H1 (cell line): ENCODE measurements at regions not wholly inside any gene's neighbourhood (a gene's known extent, or its start where the extent isn't known, plus 50 kb on each side); places are given as distances from the start of the nearest gene placed in this dataset.

Source experiments
- CTCF ChIA-PET: fragments of 300-600 bp; sonication (Branson Sonifier 250); formaldehyde crosslinking; loops from one replicate; lab custom pipeline; 2021; ENCODE audit not compliant: partially characterized antibody; lab: Charles Lee
- POLR2A ChIA-PET: fragments of 300-600 bp; sonication (Branson Sonifier 250); formaldehyde crosslinking; loops from one replicate; lab custom pipeline; 2021; ENCODE audit warnings: inconsistent platforms; ENCODE audit not compliant: partially characterized antibody; lab: Charles Lee
- DNase-seq, 2 experiments: peaks; one replicate each; pipeline versions ENCODE4 v3.0.0 to v3.0.0-alpha.2; 2010 to 2022; ENCODE audit warnings: low spot score in 2 of 2, low read depth in 1 of 2, mixed read lengths in 1 of 2
- FAIRE-seq: peaks from 2 replicates; lab custom pipeline; 2011; peaks lifted over from hg19 to GRCh38; lab: Jason Lieb, UNC
- H2AFZ ChIP-seq: 2 replicates; pipeline ENCODE4 v1.8.1; 2012; ENCODE audit warnings: low read length, inconsistent platforms
- H2AK5ac ChIP-seq: 2 replicates; pipeline ENCODE4 v1.6.1; 2013; ENCODE audit warnings: low read depth, low read length
- H2BK120ac ChIP-seq: replicated peaks from 2 replicates; pipeline ENCODE3; 2013; ENCODE audit warnings: low read depth, low read length, inconsistent platforms
- H2BK12ac ChIP-seq: 2 replicates; pipeline ENCODE4 v1.6.1; 2013; ENCODE audit warnings: low read depth, low read length
- H2BK15ac ChIP-seq: 2 replicates; pipeline ENCODE4 v1.6.1; 2013; ENCODE audit warnings: low read length
- H2BK20ac ChIP-seq: 2 replicates; pipeline ENCODE4 v1.6.1; 2013; ENCODE audit warnings: low read length
- H2BK5ac ChIP-seq: 2 replicates; pipeline ENCODE4 v1.6.1; 2013; ENCODE audit warnings: low read depth, low read length
- H3K14ac ChIP-seq: 2 replicates; pipeline ENCODE4 v1.6.1; 2013; ENCODE audit warnings: inconsistent platforms; ENCODE audit not compliant: insufficient read length
- H3K18ac ChIP-seq: 2 replicates; pipeline ENCODE4 v1.6.1; 2013; ENCODE audit warnings: low read length; ENCODE audit errors: extremely low read depth
- H3K23ac ChIP-seq: 2 replicates; pipeline ENCODE4 v1.6.1; 2013; ENCODE audit warnings: inconsistent platforms; ENCODE audit not compliant: insufficient read length
- H3K23me2 ChIP-seq: 2 replicates; pipeline ENCODE4 v1.6.1; 2013; ENCODE audit warnings: low read depth, low read length
- H3K27ac ChIP-seq: 2 replicates; pipeline ENCODE4 v1.6.1; 2011; ENCODE audit warnings: low read depth, low read length, inconsistent platforms
- H3K27me3 ChIP-seq, 4 experiments: replicated peaks in 1 of 4; 1 replicate in 1 of 4; 2 replicates in 3 of 4; pipeline versions ENCODE4 v1.6.1 to v1.8.1; 2011 to 2013; ENCODE audit warnings: low read length in 3 of 4, mild to moderate bottlenecking in 3 of 4, inconsistent platforms in 2 of 4, mixed read lengths in 2 of 4, moderate library complexity in 1 of 4; ENCODE audit not compliant: control insufficient read depth in 3 of 4, insufficient read depth in 3 of 4; ENCODE audit errors: extremely low read depth in 1 of 4
- H3K36me3 ChIP-seq, 4 experiments: 2 replicates each; pipeline versions ENCODE4 v1.6.1 to v1.8.1; 2011 to 2013; ENCODE audit warnings: mild to moderate bottlenecking in 4 of 4, low read length in 3 of 4, moderate library complexity in 2 of 4, control low read depth in 1 of 4, inconsistent platforms in 1 of 4; ENCODE audit not compliant: insufficient read depth in 4 of 4, control insufficient read depth in 2 of 4
- H3K4ac ChIP-seq: replicated peaks from 2 replicates; pipeline ENCODE3; 2013; ENCODE audit warnings: low read length, low read depth, mixed read lengths, inconsistent platforms; ENCODE audit not compliant: insufficient read length
- H3K4me1 ChIP-seq, 4 experiments: replicated peaks in 1 of 4; 1 replicate in 1 of 4; 2 replicates in 3 of 4; pipeline versions ENCODE4 v1.6.1 to v1.8.1; 2011 to 2013; ENCODE audit warnings: low read length in 3 of 4, inconsistent platforms in 2 of 4, mixed read lengths in 1 of 4; ENCODE audit not compliant: insufficient read depth in 4 of 4, control insufficient read depth in 3 of 4
- H3K4me2 ChIP-seq, 2 experiments: 2 replicates each; pipeline versions ENCODE4 v1.6.1 to v1.8.1; 2011 to 2013; ENCODE audit warnings: low read depth in 2 of 2, low read length in 2 of 2, control low read depth in 1 of 2, inconsistent platforms in 1 of 2, mild to moderate bottlenecking in 1 of 2; ENCODE audit not compliant: insufficient read depth in 1 of 2
- H3K4me3 ChIP-seq, 4 experiments: fragments of 200-600, 300-600 bp in 1 of 4; sonication (generic), shearing (Covaris generic), sonication (Bioruptor Twin) in 1 of 4; 2 replicates each; pipeline versions ENCODE4 v1.5.1 to v1.8.1; 2011 to 2016; ENCODE audit warnings: low read length in 4 of 4, low read depth in 3 of 4, control low read depth in 2 of 4, inconsistent platforms in 2 of 4, mild to moderate bottlenecking in 2 of 4, mixed read lengths in 1 of 4, moderate library complexity in 1 of 4; ENCODE audit not compliant: insufficient read depth in 2 of 4; ENCODE audit errors: extremely low read depth in 1 of 4
- H3K56ac ChIP-seq: replicated peaks from 2 replicates; pipeline ENCODE3; 2013; ENCODE audit warnings: low read depth, mild to moderate bottlenecking, mixed read lengths, low read length, inconsistent platforms; ENCODE audit not compliant: insufficient read length
- H3K79me1 ChIP-seq: 2 replicates; pipeline ENCODE4 v1.6.1; 2013; ENCODE audit warnings: low read depth, low read length, control low read depth
- H3K79me2 ChIP-seq, 2 experiments: 2 replicates each; pipeline versions ENCODE4 v1.6.1 to v1.8.1; 2012 to 2013; ENCODE audit warnings: low read length in 2 of 2, mild to moderate bottlenecking in 2 of 2, inconsistent platforms in 1 of 2; ENCODE audit not compliant: insufficient read depth in 2 of 2, control insufficient read depth in 1 of 2
- H3K9ac ChIP-seq, 4 experiments: replicated peaks in 1 of 4; 1 replicate in 1 of 4; 2 replicates in 3 of 4; pipeline versions ENCODE4 v1.6.1 to v1.8.1; 2011 to 2013; ENCODE audit warnings: low read depth in 3 of 4, low read length in 3 of 4, control low read depth in 2 of 4, mild to moderate bottlenecking in 2 of 4, moderate library complexity in 2 of 4, inconsistent platforms in 1 of 4; ENCODE audit errors: extremely low read depth in 1 of 4
- H3K9me3 ChIP-seq, 2 experiments: 2 replicates each; pipeline versions ENCODE4 v1.6.1 to v1.8.1; 2012 to 2013; ENCODE audit warnings: mild to moderate bottlenecking in 2 of 2, moderate library complexity in 2 of 2, control low read depth in 1 of 2, inconsistent platforms in 1 of 2, low read depth in 1 of 2, low read length in 1 of 2, mixed read lengths in 1 of 2; ENCODE audit not compliant: insufficient read depth in 2 of 2
- H4K20me1 ChIP-seq, 2 experiments: replicated peaks in 1 of 2; 2 replicates each; pipeline versions ENCODE3 to v1.8.1; 2011 to 2013; ENCODE audit warnings: inconsistent platforms in 2 of 2, low read length in 2 of 2, mild to moderate bottlenecking in 1 of 2; ENCODE audit not compliant: insufficient read depth in 2 of 2, control insufficient read depth in 1 of 2
- H4K5ac ChIP-seq: 2 replicates; pipeline ENCODE4 v1.6.1; 2013; ENCODE audit warnings: low read length, low read depth, mixed read lengths, inconsistent platforms; ENCODE audit not compliant: insufficient read length
- H4K8ac ChIP-seq: 2 replicates; pipeline ENCODE4 v1.8.0; 2013; ENCODE audit warnings: mild to moderate bottlenecking, moderate library complexity, low read length, inconsistent platforms; ENCODE audit not compliant: insufficient read depth; ENCODE audit errors: extremely low read depth
- H4K91ac ChIP-seq: replicated peaks from 2 replicates; pipeline ENCODE3; 2013; ENCODE audit warnings: low read length, mixed read lengths, inconsistent platforms; ENCODE audit not compliant: insufficient read length
- SIN3A ChIP-seq, 2 experiments: IDR thresholded peaks in 1 of 2; conservative IDR thresholded peaks in 1 of 2; 2 replicates each; pipeline ENCODE4 v1.6.1; 2011 to 2012; ENCODE audit warnings: low read length in 2 of 2, improper control_type of control experiment in 1 of 2, low read depth in 1 of 2, mild to moderate bottlenecking in 1 of 2
- TAF1 ChIP-seq: IDR thresholded peaks from 2 replicates; pipeline ENCODE4 v1.6.1; 2011; ENCODE audit warnings: mild to moderate bottlenecking, low read depth, low read length
- TEAD4 ChIP-seq: IDR thresholded peaks from 2 replicates; pipeline ENCODE4 v1.6.1; 2012; ENCODE audit warnings: low read depth, low read length, inconsistent platforms, mixed read lengths
- WGBS, 2 experiments: shearing (Covaris generic) in 1 of 2; methylation state at CpG; one replicate each; pipeline versions ENCODE4 v1.1.6 to v1.1.7; 2013 to 2015; ENCODE audit warnings: low lambda C conversion rate in 2 of 2, mixed read lengths in 2 of 2, inconsistent platforms in 1 of 2, low coverage in 1 of 2, missing lambda C conversion rate in 1 of 2; ENCODE audit not compliant: insufficient replicate concordance in 2 of 2, insufficient coverage in 1 of 2, insufficient read length in 1 of 2; ENCODE audit errors: extremely low coverage in 1 of 2, missing lambda C conversion rate in 1 of 2; 5-methylcytosine and 5-hydroxymethylcytosine counted together

DNA sequence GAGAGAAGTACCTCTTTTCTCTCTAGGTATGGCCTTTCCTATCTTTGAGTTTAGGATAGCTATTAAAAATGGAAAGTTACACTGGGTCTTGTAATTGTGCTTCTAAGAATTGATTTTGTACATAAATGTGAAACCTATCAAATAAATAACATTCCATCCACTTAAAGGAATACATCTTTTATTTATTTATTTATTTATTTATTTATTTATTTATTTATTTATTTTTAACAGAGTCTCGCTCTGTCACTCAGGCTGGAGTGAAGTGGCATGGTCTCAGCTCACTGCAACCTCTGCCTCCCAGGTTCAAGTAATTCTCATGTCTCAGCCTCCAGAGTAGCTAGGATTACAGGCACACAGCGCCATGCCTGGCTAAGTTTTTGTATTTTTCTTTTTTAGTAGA is 1114.0 kb upstream of the EEF2KMT start:
- Histone ChIP-seq H3K9me3 (no peaks in the 10 kb centered on the region), H4K8ac (no peak overlapping the region), H3K56ac (no peak overlapping the region), H3K79me1 (no peaks in the 10 kb centered on the region), H3K4me1 (peaks cover 0 to 8% (median 4%) of the 10 kb centered on the region in 4 experiments; a peak in 4 of 7 replicates), H3K36me3 (no peaks in the 10 kb centered on the region), H2BK120ac (no peak overlapping the region), H3K4me2 (no peak overlapping the region), H3K27ac (no peak overlapping the region), H2BK20ac (no peak overlapping the region), H3K23me2 (peaks cover 3% of the 10 kb centered on the region), H3K4me3 (no peak overlapping the region), H2AFZ (no peak overlapping the region), H2BK5ac (no peak overlapping the region), H4K5ac (no peak overlapping the region), H3K9ac (no peak overlapping the region), H2AK5ac (peak overlapping the region; percentile 70; the same call in 1 of the 2 replicates), H2BK12ac (no peak overlapping the region), H2BK15ac (no peak overlapping the region), H3K14ac (no peak overlapping the region), H4K91ac (no peak overlapping the region), H3K23ac (no peak overlapping the region), H3K79me2 (no peaks in the 10 kb centered on the region), H3K4ac (no peak overlapping the region), H3K18ac (no peak overlapping the region), H4K20me1 (no peaks in the 10 kb centered on the region), H3K27me3 (no peaks in the 10 kb centered on the region)
- ChIA-PET POLR2A (no interaction called here), CTCF (interaction anchor here (0.6 kb wide), 1 partner anchor 472 kb away, joined by 3 read pairs; no protein-coding TSS in a partner anchor)
- DNase-seq (no peak), FAIRE-seq (no peak)
- 85% methylated on average over 2 of the region's 2 CpGs; no CpG with 5 or more reads in 1 of the 2 experiments for WGBS, 2 experiments
- TF ChIP-seq TEAD4 (no peak), SIN3A (conservative IDR thresholded peaks at IDR 0.05 in 1 of 2, IDR thresholded peaks at IDR 0.05 in 1 of 2; ENCODE audit: low read depth in 1 of 2, low read length in 2 of 2) (no peak), TAF1 (no peak)
